ENCODE measurements at regions not wholly inside any gene's neighbourhood (a gene's known extent, or its start where the extent isn't known, plus 50 kb on each side); places are given as distances from the start of the nearest gene placed in this dataset.
"Not testable (repeated sequence)": the region's sequence is repeated elsewhere in the genome, so short reads cannot be mapped to it uniquely, and the experiment has no call there.

GRCh38 chr4:3595627-3596291, 63.5 kb upstream of the LRPAP1 start:
- not testable (repeated sequence) for TF ChIP-seq CTCF, EZH2, EZH2phosphoT487 (IDR thresholded peaks at IDR 0.05)
